Neural crest cell (in vitro differentiated cells): ENCODE measurements at regions not wholly inside any gene's neighbourhood (a gene's known extent, or its start where the extent isn't known, plus 50 kb on each side); places are given as distances from the start of the nearest gene placed in this dataset.
A peak's percentile ranks its signal among the peaks of the same experiment; 100 is the strongest.

Source experiments
- DNase-seq: peaks from one replicate; pipeline ENCODE4 v3.0.0; 2021; ENCODE audit warnings: low read depth, mixed read lengths, low spot score
- H3K27ac Mint-ChIP-seq: one replicate; pipeline ENCODE4 v1.8.0; 2021; ENCODE audit warnings: mild to moderate bottlenecking, mixed read lengths; ENCODE audit not compliant: unreplicated experiment
- H3K27me3 Mint-ChIP-seq: 2 replicates; pipeline ENCODE4 v1.8.0; 2021; ENCODE audit warnings: low read depth, mild to moderate bottlenecking, mixed read lengths
- H3K36me3 Mint-ChIP-seq: 2 replicates; pipeline ENCODE4 v1.8.0; 2021; ENCODE audit warnings: low read depth, mild to moderate bottlenecking, mixed read lengths
- H3K4me1 Mint-ChIP-seq: 2 replicates; pipeline ENCODE4 v1.8.0; 2021; ENCODE audit warnings: mixed read lengths
- H3K4me3 Mint-ChIP-seq: one replicate; pipeline ENCODE4 v1.8.0; 2021; ENCODE audit warnings: mild to moderate bottlenecking, mixed read lengths
- H3K9me3 Mint-ChIP-seq: 2 replicates; pipeline ENCODE4 v1.8.0; 2021; ENCODE audit warnings: mixed read lengths
- TF ChIP-seq, protein P1 (sequence below): fragments of 200-600 bp; sonication (generic); conservative IDR thresholded peaks from 2 replicates; pipeline ENCODE4 v1.5.0; 2021; ENCODE audit warnings: antibody characterized with exemption, mild to moderate bottlenecking

DNA sequence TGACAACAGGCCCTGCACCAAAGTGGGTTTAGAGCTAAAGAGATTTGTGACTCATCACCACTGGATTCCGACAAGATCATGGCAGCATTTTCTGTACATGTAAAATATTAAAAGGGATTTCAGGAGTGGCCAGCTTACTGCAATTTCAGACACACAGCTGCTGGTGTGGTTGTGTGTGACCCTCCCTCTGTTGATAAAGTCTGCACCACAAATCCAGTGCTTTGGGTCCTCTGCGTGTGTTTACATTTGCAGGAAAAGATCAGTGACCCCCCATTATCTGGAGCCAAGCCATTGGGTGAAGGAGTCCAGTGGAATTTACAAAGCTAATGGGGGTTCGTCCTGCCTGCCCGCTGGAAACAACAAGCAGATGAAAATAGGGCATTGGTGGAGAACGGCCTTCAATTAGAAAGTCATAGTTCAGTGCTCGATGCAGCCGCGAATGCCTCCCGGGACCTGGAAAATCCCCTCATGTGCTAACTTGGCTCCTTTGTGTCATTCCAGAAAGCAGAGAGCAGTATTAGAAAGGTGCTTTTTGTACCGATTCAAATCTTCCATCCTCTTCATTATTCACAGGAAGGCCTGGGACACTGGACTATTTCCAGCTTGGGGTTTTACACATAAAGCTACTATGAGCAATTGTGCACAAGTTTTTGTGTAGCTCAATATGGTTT, 188.5 kb upstream of the TMEM132C start:
- TF ChIP-seq, protein P1, sequence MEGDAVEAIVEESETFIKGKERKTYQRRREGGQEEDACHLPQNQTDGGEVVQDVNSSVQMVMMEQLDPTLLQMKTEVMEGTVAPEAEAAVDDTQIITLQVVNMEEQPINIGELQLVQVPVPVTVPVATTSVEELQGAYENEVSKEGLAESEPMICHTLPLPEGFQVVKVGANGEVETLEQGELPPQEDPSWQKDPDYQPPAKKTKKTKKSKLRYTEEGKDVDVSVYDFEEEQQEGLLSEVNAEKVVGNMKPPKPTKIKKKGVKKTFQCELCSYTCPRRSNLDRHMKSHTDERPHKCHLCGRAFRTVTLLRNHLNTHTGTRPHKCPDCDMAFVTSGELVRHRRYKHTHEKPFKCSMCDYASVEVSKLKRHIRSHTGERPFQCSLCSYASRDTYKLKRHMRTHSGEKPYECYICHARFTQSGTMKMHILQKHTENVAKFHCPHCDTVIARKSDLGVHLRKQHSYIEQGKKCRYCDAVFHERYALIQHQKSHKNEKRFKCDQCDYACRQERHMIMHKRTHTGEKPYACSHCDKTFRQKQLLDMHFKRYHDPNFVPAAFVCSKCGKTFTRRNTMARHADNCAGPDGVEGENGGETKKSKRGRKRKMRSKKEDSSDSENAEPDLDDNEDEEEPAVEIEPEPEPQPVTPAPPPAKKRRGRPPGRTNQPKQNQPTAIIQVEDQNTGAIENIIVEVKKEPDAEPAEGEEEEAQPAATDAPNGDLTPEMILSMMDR: no peak
- no peak for DNase-seq
- Mint-ChIP-seq H3K9me3 (peaks cover 3% of the 10 kb centered on the region), H3K27ac (no peak overlapping the region), H3K4me3 (no peak overlapping the region), H3K36me3 (no peaks in the 10 kb centered on the region), H3K27me3 (peaks cover 2% of the 10 kb centered on the region), H3K4me1 (peaks cover 7% of the 10 kb centered on the region)

DNA sequence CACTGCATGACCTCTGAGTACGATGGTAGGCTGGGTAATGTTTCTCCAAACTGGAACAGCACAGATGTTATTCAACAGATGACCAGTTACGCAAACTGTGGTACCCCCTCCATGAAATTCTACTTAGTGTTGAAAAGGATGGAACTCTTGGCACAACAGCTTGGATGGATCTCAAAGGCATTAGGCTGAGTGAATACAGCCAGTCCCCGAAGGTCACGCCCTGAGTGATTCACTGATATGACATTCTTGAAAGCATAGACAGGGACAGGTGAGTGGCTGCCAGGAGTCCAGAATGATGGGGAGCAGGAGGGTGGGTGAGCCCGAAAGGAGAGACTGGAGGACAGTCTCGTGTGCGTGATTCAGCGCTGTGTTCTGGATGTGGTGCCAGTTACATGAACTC, 187.5 kb upstream of the TMEM132C start:
- H3K36me3 Mint-ChIP-seq: no peaks in the 10 kb centered on the region
- peaks cover 3% of the 10 kb centered on the region for H3K9me3 Mint-ChIP-seq
- TF ChIP-seq, protein P1: no peak
- no peak overlapping the region for H3K4me3 Mint-ChIP-seq
- no peak overlapping the region for H3K27ac Mint-ChIP-seq
- H3K4me1 Mint-ChIP-seq: peaks cover 7% of the 10 kb centered on the region
- H3K27me3 Mint-ChIP-seq: peaks cover 2% of the 10 kb centered on the region
- DNase-seq: no peak

GRCh38 chr12:128083132-128083729, 183.7 kb upstream of the TMEM132C start:
- Mint-ChIP-seq H3K4me1 (peaks cover 7% of the 10 kb centered on the region), H3K36me3 (no peaks in the 10 kb centered on the region), H3K4me3 (no peak overlapping the region), H3K27ac (no peak overlapping the region), H3K9me3 (peaks cover 3% of the 10 kb centered on the region), H3K27me3 (no peaks in the 10 kb centered on the region)
- no peak for DNase-seq
- TF ChIP-seq, protein P1: no peak

GRCh38 chr12:128088926-128089325, 178.0 kb upstream of the TMEM132C start:
- Mint-ChIP-seq H3K27ac (peak overlapping the region; percentile 15), H3K36me3 (no peaks in the 10 kb centered on the region), H3K9me3 (peaks cover 3% of the 10 kb centered on the region), H3K4me1 (peaks cover 13% of the 10 kb centered on the region), H3K4me3 (no peak overlapping the region), H3K27me3 (no peaks in the 10 kb centered on the region)
- DNase-seq: no peak
- TF ChIP-seq, protein P1: no peak

GRCh38 chr12:128089961-128090360, 177.0 kb upstream of the TMEM132C start:
- Mint-ChIP-seq H3K4me1 (peaks cover 13% of the 10 kb centered on the region), H3K27ac (no peak overlapping the region), H3K36me3 (no peaks in the 10 kb centered on the region), H3K4me3 (no peak overlapping the region), H3K27me3 (no peaks in the 10 kb centered on the region), H3K9me3 (peaks cover 3% of the 10 kb centered on the region)
- DNase-seq: no peak
- TF ChIP-seq, protein P1: no peak
